Endodermal cell (in vitro differentiated cells): ENCODE measurements at regions not wholly inside any gene's neighbourhood (a gene's known extent, or its start where the extent isn't known, plus 50 kb on each side); places are given as distances from the start of the nearest gene placed in this dataset.

Experiments used
- DNase-seq: peaks from one replicate; pipeline ENCODE4 v3.0.0-alpha.2; 2017
- H3K27ac ChIP-seq: 2 replicates; pipeline ENCODE4 v1.5.1; 2013; ENCODE audit warnings: mild to moderate bottlenecking, low read depth, low read length, moderate library complexity
- H3K27me3 ChIP-seq: 2 replicates; pipeline ENCODE4 v1.6.1; 2013; ENCODE audit warnings: mild to moderate bottlenecking, low read length, moderate library complexity; ENCODE audit not compliant: insufficient read depth, control insufficient read depth, poor library complexity, severe bottlenecking
- H3K36me3 ChIP-seq: 2 replicates; pipeline ENCODE4 v1.7.0; 2013; ENCODE audit warnings: mild to moderate bottlenecking, low read length, moderate library complexity; ENCODE audit not compliant: control insufficient read depth, insufficient read depth
- H3K4me1 ChIP-seq: one replicate; pipeline ENCODE4 v1.7.0; 2013; ENCODE audit warnings: low read length; ENCODE audit not compliant: control insufficient read depth, insufficient read depth
- H3K4me3 ChIP-seq: 2 replicates; pipeline ENCODE4 v1.5.1; 2013; ENCODE audit warnings: mild to moderate bottlenecking, low read length, moderate library complexity
- H3K9ac ChIP-seq: 2 replicates; pipeline ENCODE4 v1.6.1; 2013; ENCODE audit warnings: mild to moderate bottlenecking, low read length, moderate library complexity; ENCODE audit not compliant: poor library complexity, severe bottlenecking; ENCODE audit errors: extremely low read depth
- H3K9me3 ChIP-seq: 2 replicates; pipeline ENCODE4 v1.6.1; 2013; ENCODE audit warnings: mild to moderate bottlenecking, low read length, moderate library complexity; ENCODE audit not compliant: control insufficient read depth
- H3K27ac Mint-ChIP-seq: 2 replicates; pipeline ENCODE4 v1.8.0; 2020; ENCODE audit warnings: mixed read lengths
- H3K27me3 Mint-ChIP-seq: 2 replicates; pipeline ENCODE4 v1.8.0; 2021; ENCODE audit warnings: mild to moderate bottlenecking, mixed read lengths; ENCODE audit not compliant: insufficient read depth
- H3K36me3 Mint-ChIP-seq: 2 replicates; pipeline ENCODE4 v1.8.0; 2020; ENCODE audit warnings: low read depth, mixed read lengths
- H3K4me1 Mint-ChIP-seq: 2 replicates; pipeline ENCODE4 v1.8.0; 2020; ENCODE audit warnings: mixed read lengths
- H3K4me3 Mint-ChIP-seq: 2 replicates; pipeline ENCODE4 v1.8.0; 2020; ENCODE audit warnings: mild to moderate bottlenecking, moderate library complexity, mixed read lengths
- H3K9me3 Mint-ChIP-seq: 2 replicates; pipeline ENCODE4 v1.8.0; 2020; ENCODE audit warnings: mild to moderate bottlenecking, mixed read lengths
- WGBS, 2 experiments: methylation state at CpG; one replicate each; pipeline versions ENCODE4 v1.1.5 to v1.1.7; 2013; ENCODE audit warnings: missing lambda C conversion rate in 2 of 2, mixed read lengths in 1 of 2; ENCODE audit not compliant: insufficient coverage in 1 of 2, insufficient read length in 1 of 2; 5-methylcytosine and 5-hydroxymethylcytosine counted together
- TF ChIP-seq, protein P1 (sequence below): fragments of 200-600 bp; sonication (generic); conservative IDR thresholded peaks from 2 replicates; pipeline ENCODE4 v1.5.0; 2021; ENCODE audit warnings: antibody characterized with exemption, mild to moderate bottlenecking

DNA sequence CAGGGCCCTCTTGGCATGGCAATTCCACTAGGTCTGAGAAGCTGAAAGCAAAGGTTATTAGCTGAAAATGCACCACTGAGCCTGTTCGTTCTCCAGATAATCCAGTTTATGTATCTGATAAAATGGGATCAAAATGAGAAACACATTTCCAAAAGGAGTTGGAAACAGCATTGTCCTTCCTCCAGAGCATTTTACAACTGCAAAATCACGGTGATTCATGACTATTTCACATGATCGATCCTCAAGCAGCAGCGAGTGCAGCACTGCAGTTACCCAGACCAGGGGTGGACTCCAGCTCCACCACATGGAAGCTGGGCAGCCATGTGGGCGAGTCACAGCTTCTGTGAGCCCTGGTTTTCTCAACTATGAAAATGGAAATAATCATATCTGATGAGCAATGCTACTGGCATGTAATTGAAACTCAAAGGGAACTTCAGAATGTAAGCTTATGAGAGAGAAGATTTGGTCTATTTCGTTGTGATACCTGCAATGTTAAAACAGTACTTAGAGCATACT lies 78.7 kb upstream of the MSX1 start:
- H3K4me1 ChIP-seq, result peaks cover 7% of the 10 kb centered on the region
- H3K9ac ChIP-seq, result no peak overlapping the region
- H3K36me3 Mint-ChIP-seq, result no peaks in the 10 kb centered on the region
- H3K27ac Mint-ChIP-seq, result no peak overlapping the region
- peaks cover 19% of the 10 kb centered on the region for H3K4me1 Mint-ChIP-seq
- no peak overlapping the region for H3K4me3 Mint-ChIP-seq
- H3K27me3 ChIP-seq, result no peaks in the 10 kb centered on the region
- TF ChIP-seq, protein P1, sequence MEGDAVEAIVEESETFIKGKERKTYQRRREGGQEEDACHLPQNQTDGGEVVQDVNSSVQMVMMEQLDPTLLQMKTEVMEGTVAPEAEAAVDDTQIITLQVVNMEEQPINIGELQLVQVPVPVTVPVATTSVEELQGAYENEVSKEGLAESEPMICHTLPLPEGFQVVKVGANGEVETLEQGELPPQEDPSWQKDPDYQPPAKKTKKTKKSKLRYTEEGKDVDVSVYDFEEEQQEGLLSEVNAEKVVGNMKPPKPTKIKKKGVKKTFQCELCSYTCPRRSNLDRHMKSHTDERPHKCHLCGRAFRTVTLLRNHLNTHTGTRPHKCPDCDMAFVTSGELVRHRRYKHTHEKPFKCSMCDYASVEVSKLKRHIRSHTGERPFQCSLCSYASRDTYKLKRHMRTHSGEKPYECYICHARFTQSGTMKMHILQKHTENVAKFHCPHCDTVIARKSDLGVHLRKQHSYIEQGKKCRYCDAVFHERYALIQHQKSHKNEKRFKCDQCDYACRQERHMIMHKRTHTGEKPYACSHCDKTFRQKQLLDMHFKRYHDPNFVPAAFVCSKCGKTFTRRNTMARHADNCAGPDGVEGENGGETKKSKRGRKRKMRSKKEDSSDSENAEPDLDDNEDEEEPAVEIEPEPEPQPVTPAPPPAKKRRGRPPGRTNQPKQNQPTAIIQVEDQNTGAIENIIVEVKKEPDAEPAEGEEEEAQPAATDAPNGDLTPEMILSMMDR, result no peak
- 91 to 98% methylated on average over 6 of the region's 6 CpGs for WGBS, 2 experiments
- DNase-seq, result no peak
- H3K9me3 Mint-ChIP-seq, result peaks cover 2% of the 10 kb centered on the region
- H3K36me3 ChIP-seq, result no peaks in the 10 kb centered on the region
- no peak overlapping the region for H3K27ac ChIP-seq
- peaks cover 11% of the 10 kb centered on the region for H3K27me3 Mint-ChIP-seq
- no peak overlapping the region for H3K4me3 ChIP-seq
- no peaks in the 10 kb centered on the region for H3K9me3 ChIP-seq

DNA sequence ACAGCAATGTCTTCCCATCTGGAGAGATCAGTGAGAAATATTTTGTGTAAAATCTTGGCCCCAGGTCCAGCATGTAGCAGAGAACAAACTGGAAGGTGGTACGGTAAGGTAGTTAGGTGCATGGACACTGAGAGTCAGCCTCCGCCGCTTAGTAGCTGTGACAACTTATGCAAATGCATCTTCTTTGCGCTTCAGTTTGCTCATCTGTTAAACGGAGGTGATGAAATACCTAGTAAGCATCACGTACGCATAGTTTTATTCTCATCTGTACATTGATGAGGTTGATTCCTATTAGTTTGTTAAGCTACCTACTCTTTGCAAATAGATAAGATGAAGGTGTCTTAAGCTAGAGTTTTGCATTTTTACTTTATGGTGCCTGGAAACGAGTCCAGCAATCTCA lies 80.0 kb upstream of the MSX1 start:
- H3K27ac ChIP-seq, result no peak overlapping the region
- no peaks in the 10 kb centered on the region for H3K9me3 ChIP-seq
- Mint-ChIP-seq H3K27ac (no peak overlapping the region), H3K4me3 (no peak overlapping the region), H3K4me1 (peaks cover 14% of the 10 kb centered on the region), H3K36me3 (no peaks in the 10 kb centered on the region), H3K9me3 (no peaks in the 10 kb centered on the region), H3K27me3 (peaks cover 18% of the 10 kb centered on the region)
- TF ChIP-seq, protein P1, result no peak
- no peak for DNase-seq
- peaks cover 5% of the 10 kb centered on the region for H3K4me1 ChIP-seq
- H3K4me3 ChIP-seq, result no peak overlapping the region
- H3K36me3 ChIP-seq, result no peaks in the 10 kb centered on the region
- H3K9ac ChIP-seq, result no peak overlapping the region
- WGBS, 2 experiments, result 91 to 98% methylated on average over 4 to 8 of the region's 8 CpGs
- no peaks in the 10 kb centered on the region for H3K27me3 ChIP-seq

DNA sequence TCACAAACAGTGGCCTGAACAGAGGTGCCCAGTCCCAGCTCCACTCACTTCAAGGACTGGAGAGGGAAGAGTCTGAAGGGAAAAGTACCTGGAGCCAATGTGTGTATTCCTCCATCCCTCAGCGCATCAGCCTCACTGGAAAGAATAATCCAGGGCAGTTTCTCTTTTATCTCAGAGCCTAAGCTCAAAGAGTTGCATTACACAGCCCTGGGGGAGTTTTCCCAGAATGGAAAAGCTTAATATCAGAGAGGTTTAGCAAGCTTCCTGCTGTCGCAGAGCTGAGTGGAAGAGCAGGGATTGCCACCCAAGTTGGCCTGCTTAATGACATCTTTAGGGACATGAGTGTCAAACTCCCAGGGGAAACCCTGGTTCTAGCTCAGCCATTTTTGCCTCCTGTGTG lies 80.4 kb upstream of the MSX1 start:
- H3K4me1 ChIP-seq, result peaks cover 2% of the 10 kb centered on the region
- no peak overlapping the region for H3K27ac Mint-ChIP-seq
- H3K4me3 Mint-ChIP-seq, result no peak overlapping the region
- peaks cover 18% of the 10 kb centered on the region for H3K27me3 Mint-ChIP-seq
- 94 to 100% methylated on average over 2 of the region's 2 CpGs for WGBS, 2 experiments
- no peaks in the 10 kb centered on the region for H3K36me3 ChIP-seq
- H3K27me3 ChIP-seq, result no peaks in the 10 kb centered on the region
- H3K4me3 ChIP-seq, result no peak overlapping the region
- H3K4me1 Mint-ChIP-seq, result peaks cover 11% of the 10 kb centered on the region
- H3K9me3 Mint-ChIP-seq, result no peaks in the 10 kb centered on the region
- H3K9me3 ChIP-seq, result no peaks in the 10 kb centered on the region
- H3K27ac ChIP-seq, result no peak overlapping the region
- H3K36me3 Mint-ChIP-seq, result no peaks in the 10 kb centered on the region
- no peak for DNase-seq
- TF ChIP-seq, protein P1, result no peak
- no peak overlapping the region for H3K9ac ChIP-seq
